GM12873 (cell line): ENCODE measurements at regions not wholly inside any gene's neighbourhood (a gene's known extent, or its start where the extent isn't known, plus 50 kb on each side); places are given as distances from the start of the nearest gene placed in this dataset.

Experiments
- TF ChIP-seq, protein P1 (sequence below): IDR thresholded peaks from 2 replicates; pipeline ENCODE4 v1.5.1; 2012; ENCODE audit warnings: low read depth, mild to moderate bottlenecking, moderate library complexity, low read length, control low read depth; ENCODE audit not compliant: insufficient read depth; ENCODE audit errors: missing control alignments

GRCh38 chr20:40294747-40295146 is 394.3 kb downstream of the MAFB start:
- TF ChIP-seq, protein P1, sequence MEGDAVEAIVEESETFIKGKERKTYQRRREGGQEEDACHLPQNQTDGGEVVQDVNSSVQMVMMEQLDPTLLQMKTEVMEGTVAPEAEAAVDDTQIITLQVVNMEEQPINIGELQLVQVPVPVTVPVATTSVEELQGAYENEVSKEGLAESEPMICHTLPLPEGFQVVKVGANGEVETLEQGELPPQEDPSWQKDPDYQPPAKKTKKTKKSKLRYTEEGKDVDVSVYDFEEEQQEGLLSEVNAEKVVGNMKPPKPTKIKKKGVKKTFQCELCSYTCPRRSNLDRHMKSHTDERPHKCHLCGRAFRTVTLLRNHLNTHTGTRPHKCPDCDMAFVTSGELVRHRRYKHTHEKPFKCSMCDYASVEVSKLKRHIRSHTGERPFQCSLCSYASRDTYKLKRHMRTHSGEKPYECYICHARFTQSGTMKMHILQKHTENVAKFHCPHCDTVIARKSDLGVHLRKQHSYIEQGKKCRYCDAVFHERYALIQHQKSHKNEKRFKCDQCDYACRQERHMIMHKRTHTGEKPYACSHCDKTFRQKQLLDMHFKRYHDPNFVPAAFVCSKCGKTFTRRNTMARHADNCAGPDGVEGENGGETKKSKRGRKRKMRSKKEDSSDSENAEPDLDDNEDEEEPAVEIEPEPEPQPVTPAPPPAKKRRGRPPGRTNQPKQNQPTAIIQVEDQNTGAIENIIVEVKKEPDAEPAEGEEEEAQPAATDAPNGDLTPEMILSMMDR, result no peak

DNA sequence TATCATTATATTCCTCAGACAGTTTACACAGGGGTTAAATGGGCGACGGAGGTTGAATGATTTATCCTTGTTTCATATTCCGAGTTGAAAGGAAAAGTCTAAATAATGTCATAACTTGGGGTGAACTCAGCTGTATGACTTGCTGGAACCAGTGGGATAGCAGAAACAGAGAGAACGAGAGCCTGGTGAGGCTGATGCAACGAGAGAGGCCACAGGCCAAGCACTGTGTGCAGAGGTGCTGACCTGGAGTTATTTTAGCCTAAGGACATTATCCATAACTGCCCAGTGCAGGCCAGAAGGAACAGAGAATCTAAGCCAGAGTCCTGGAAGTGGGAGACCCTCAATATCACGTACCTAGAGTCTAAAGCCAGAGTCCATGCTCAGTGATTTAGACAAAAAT is 394.9 kb downstream of the MAFB start:
- TF ChIP-seq, protein P1, result no peak

DNA sequence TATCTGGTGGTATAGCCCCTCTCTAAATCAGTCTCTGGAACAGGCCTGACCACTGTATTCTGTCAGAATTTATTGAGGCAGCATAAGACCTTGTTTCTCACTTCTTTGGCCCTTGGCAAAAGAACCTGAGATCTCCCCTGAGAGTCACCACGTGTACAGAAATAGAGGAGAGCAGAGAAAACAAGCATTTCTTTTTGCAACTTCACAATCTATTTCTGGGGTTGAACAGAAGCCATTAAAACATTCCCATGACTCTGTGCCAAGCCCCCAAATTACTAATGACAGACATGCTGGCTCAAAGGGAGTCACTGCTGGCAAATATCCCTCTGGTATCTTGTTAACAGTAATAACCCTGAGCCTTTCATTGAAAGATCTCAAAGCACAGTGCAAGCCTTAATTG is 395.3 kb downstream of the MAFB start:
- TF ChIP-seq, protein P1, result no peak

GRCh38 chr20:40291493-40292135 is 397.4 kb downstream of the MAFB start:
- TF ChIP-seq, protein P1, result no peak

GRCh38 chr20:40287683-40288082 is 401.4 kb downstream of the MAFB start:
- TF ChIP-seq, protein P1, result no peak

- TF ChIP-seq, protein P1, result no peak
Observed at GRCh38 chr20:40286975-40287531, 402.0 kb downstream of the MAFB start.

DNA sequence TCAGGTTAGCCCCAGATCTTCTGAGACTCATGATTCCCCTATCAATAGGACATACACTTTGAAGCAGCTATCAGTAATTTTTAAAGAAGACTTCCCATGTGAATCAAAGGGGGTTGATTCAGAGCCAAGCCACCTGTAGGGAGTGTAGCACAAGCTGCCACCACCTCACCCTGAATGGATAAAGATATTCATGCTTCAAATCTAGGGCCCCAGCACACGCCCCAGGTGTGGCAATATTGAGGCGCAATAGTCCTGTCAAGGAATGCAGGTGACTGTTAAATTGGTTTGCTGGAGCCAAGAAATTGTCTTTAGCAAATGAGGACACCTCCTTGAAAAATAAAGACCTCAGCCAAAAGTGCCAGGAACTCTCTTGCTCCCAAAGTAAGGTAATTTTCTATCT is 404.4 kb downstream of the MAFB start:
- TF ChIP-seq, protein P1, result no peak
